Glomerular endothelial cell (primary cell): ENCODE measurements at regions not wholly inside any gene's neighbourhood (a gene's known extent, or its start where the extent isn't known, plus 50 kb on each side); places are given as distances from the start of the nearest gene placed in this dataset.
"Not testable (repeated sequence)": the region's sequence is repeated elsewhere in the genome, so short reads cannot be mapped to it uniquely, and the experiment has no call there.

Source experiments
- DNase-seq: peaks from one replicate; pipeline ENCODE4 v3.0.0-alpha.2; 2011; ENCODE audit warnings: low read depth, low spot score; ENCODE audit errors: extremely low read depth

DNA sequence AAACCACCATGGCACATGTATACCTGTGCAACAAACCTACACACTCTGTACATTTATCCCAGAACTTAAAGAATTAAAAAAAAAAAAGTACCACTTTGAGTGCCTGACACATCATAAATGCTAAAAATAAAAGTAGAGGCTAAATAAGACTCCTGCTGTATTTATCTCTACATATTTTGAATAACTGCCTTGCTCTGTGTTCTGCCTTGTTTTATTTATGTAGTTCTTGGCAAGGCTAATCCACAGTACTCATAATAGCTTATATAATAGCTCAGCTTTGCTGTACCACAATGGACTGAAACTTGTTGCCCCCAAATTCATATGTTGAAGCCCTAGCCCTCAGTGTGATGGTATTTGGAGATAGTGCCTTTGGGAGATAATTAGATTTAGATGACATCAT, 95.4 kb upstream of the ADAMTS9 start:
- no peak for DNase-seq

GRCh38 chr3:64780923-64781322, 93.1 kb upstream of the ADAMTS9 start:
- DNase-seq, result not testable (repeated sequence)

GRCh38 chr3:64773137-64773536, 85.3 kb upstream of the ADAMTS9 start:
- DNase-seq, result no peak

- no peak for DNase-seq
These were observed 78.6 kb upstream of the ADAMTS9 start for GRCh38 chr3:64766440-64766839.

GRCh38 chr3:64765947-64766346, 78.1 kb upstream of the ADAMTS9 start:
- DNase-seq, result no peak

- DNase-seq, result no peak
These were observed 76.7 kb upstream of the ADAMTS9 start for GRCh38 chr3:64764386-64764929.

DNA sequence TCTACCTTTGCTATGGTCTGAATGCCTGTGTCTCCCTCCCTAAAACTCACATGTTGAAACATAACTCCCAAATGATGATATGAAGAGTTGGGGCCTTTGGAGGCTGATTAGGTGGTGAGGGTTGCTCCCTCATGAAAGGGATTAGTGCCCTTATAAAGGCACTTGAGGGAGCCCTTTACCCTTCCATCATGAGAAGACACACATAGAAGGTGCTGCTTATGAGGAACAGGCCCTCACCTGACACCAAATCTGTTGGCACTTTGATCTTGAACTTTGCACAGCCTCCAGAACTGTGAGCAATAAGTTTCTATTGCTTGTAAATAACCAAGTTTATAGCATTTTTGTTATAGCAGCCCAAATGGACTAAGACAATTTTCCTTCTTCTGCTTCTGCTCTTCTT, 76.2 kb upstream of the ADAMTS9 start:
- no peak for DNase-seq

- no peak for DNase-seq
These were observed 73.9 kb upstream of the ADAMTS9 start for GRCh38 chr3:64761729-64762128.

DNA sequence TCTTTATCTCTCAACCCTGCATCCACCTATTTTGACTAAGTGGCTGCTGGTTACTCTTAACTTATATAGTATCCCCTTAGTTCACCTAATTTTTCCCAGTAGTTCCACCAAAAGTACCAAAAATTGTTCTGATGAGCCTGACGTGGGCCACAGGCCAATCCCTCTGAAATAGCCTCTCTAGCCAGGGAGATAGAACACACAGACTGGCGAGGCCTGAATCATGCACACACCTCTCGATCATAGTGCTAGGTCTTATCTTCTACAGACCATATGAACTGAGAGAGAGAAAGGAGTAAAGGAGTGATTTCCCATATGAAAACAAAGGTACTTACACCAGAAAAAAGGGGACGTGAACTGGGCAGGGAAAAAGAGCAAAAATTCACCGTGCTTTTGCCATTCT, 72.5 kb upstream of the ADAMTS9 start:
- no peak for DNase-seq

- no peak for DNase-seq
These were observed 72.0 kb upstream of the ADAMTS9 start for GRCh38 chr3:64759811-64760210.

GRCh38 chr3:64756398-64756986, 68.7 kb upstream of the ADAMTS9 start:
- no peak for DNase-seq

DNA sequence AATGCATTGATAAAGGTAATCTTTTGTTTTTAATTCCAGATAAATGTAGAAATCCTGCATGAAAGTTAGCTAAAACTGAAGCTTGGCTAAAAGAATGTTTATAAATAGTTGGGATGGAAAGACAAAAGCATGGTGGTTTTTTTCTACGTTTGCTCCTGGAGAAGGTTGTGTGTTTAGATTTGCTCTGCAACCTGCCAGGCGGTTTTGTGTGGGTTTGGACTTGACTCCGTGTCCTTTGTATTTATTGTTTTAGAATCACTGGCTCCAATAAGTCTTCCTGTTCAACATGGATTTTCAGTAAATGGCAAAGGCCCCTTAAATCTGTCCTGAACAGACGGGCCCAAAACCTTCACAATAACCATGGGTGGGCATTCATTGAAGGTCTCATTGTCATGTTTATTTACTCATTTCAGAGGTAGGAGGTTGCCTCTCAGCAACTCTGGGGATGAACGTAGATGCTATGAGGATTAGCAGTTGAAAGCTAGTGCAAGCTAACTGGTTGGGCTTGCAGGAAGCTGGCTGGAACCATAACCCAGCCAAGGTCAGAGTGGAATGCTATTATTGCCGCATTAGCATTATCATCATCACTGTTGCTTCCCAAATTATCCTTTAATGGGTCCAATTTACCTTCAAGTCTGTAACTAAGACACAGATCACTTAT, 60.6 kb upstream of the ADAMTS9 start:
- no peak for DNase-seq

DNA sequence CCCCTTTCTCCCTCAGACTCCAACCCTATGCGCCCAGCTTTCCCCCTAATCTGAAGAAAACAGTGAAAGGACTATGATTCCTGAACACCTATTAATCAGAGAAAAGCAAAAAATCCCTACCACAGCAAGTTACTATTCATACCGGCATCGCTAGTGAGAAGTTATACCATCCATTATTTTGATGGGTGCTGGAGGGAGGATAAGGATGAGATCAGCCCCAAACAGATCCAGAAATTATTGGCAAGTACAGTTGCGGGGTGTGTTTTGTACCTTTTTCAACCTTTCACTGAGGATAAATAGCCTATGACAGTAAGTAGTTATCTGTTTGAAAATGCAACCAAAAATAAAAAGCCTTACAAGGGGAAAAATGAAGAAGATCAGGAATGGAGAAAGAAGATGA, 59.9 kb upstream of the ADAMTS9 start:
- DNase-seq, result no peak

DNA sequence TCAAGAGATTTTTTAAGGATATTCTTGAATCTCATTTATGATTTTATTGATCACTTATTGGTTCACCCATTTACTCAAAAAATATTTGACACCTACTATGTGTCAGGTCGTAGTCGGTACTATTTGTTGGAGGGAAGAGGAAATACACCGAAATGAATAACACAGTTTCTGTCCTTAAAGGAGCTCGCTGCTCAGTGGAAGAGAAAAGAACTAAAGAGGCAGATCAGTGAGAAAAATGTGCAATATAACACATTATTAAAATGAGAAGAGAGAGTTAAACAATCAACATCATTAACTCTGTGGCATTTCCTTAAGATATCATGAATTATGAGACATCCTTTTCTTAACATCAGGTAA, 56.1 kb upstream of the ADAMTS9 start:
- DNase-seq, result no peak

DNA sequence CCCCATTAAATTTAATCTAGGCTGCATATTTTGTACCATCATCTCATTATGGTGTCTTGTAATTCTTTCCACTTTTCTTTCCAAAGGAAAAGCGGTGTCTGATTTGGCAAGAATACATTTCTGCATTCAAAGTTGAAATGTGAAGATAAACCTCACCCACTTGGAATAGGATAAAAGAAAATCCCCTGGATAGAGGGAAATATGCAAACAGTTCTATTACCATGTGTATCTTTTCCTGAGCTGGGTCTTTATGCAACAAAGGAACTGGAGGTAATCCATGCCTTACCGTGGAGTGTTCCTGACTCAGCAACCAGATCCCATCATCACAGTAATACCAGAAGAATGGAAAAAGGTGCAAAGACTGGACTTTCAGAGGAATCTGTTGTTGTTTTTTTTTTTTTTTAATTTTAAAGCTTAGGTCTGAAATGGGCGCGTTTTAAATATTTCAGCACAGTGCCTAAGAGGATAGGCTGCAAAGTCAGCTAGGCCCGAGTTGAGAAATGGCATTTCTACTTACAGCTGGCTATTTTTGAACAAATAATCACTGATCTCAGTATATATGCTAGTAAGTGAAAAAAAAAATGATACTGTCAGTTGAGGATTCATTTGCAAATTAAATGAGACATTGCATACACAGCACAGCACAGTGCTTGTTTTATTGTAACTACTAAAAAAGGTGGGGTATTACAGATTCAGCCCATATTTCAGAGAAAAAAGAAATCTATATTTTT, 55.5 kb upstream of the ADAMTS9 start:
- DNase-seq, result no peak

DNA sequence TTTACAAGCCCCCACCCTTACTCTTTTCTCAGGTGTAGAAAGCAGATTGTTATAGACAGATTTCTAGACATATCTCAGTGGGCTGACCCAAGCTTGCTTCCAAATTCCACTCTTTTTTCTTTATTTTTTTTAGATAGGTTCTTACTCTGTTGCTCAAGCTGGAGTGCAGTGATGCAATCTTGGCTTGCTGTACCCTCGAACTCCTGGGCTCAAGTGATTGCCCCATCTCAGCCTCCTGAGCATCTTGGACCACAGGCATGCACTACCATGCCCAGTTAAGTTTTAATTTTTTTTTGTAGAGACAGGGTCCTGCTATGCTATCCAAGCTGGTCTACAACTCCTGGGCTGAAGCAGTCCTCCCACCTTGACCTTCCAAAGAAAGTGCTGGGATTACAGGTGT, 53.5 kb upstream of the ADAMTS9 start:
- DNase-seq, result no peak

DNA sequence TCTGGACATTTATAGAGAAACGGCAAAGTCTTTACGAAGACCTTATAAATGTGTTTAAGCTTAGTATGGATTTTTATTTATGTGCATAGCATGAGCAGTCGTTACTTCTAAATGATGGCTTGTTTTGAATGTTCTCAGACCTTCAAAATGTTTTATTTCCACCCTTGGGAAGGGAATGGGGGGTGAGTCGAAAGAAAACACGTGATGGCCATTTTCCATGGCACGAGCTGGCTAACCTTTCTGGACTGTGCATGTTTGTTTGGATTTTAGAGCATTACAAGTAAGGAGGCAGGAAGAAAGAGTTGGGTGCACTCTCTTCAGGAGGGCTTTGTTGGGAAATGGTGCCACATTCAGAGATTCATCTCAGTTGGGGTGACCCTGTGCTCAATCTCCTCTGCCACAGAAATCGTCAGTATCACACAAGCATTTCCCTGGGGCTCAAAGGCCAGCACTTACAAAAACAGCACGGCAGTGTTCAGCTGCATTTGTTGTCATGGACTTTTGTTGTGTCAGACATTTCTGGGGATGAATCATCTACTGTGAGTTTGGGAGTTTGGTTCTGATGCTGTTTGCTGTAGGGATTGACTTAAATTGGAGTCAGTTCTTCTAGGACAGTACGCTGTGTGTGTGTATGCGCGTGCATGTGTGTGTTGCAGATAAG, 52.3 kb upstream of the ADAMTS9 start:
- DNase-seq, result no peak
